ENCODE measurements at regions not wholly inside any gene's neighbourhood (a gene's known extent, or its start where the extent isn't known, plus 50 kb on each side); places are given as distances from the start of the nearest gene placed in this dataset.

DNA sequence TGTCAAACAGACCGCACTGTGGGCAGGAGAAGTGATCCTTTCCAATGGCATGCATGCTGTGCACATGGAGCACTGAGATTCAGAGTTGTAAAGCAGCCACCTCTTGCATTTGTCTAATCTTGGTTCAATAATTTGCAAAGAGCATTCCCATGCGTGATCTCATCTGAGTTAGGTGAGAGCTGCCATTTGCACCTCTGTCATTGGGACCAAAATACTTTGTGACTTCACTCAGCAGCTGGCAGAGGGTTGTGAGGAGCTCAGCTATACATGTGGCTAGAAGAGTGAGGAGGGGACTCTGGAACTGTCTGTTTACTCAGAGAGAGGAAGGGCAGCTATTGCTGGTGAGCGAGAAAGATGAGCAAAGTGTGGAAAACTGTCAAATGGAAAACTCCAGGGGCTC, 265.1 kb upstream of the TNP1 start:
- no peak for TF ChIP-seq GTF2F1 (IDR thresholded peaks at IDR 0.05; ENCODE audit: low read length)
- no peak for TF ChIP-seq KDM2A (CRISPR knock-in tag; IDR thresholded peaks at IDR 0.05; ENCODE audit: borderline replicate concordance, low read depth)
- TF ChIP-seq ZBTB42 (CRISPR knock-in tag; IDR thresholded peaks at IDR 0.05), result no peak
- no peak for TF ChIP-seq ZBTB1 (CRISPR knock-in tag; IDR thresholded peaks at IDR 0.05; ENCODE audit: borderline replicate concordance)
- TF ChIP-seq EHMT2 (IDR thresholded peaks at IDR 0.05; ENCODE audit: borderline replicate concordance, low read depth, low read length), result no peak
- no peak for TF ChIP-seq ZBTB34 (CRISPR knock-in tag; IDR thresholded peaks at IDR 0.05)
- TF ChIP-seq, protein P1, sequence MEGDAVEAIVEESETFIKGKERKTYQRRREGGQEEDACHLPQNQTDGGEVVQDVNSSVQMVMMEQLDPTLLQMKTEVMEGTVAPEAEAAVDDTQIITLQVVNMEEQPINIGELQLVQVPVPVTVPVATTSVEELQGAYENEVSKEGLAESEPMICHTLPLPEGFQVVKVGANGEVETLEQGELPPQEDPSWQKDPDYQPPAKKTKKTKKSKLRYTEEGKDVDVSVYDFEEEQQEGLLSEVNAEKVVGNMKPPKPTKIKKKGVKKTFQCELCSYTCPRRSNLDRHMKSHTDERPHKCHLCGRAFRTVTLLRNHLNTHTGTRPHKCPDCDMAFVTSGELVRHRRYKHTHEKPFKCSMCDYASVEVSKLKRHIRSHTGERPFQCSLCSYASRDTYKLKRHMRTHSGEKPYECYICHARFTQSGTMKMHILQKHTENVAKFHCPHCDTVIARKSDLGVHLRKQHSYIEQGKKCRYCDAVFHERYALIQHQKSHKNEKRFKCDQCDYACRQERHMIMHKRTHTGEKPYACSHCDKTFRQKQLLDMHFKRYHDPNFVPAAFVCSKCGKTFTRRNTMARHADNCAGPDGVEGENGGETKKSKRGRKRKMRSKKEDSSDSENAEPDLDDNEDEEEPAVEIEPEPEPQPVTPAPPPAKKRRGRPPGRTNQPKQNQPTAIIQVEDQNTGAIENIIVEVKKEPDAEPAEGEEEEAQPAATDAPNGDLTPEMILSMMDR (CRISPR knock-in tag; IDR thresholded peaks at IDR 0.05), result no peak
- TF ChIP-seq ZNF335 (CRISPR knock-in tag; IDR thresholded peaks at IDR 0.05), result no peak
- no peak for TF ChIP-seq ZNF317 (CRISPR knock-in tag; IDR thresholded peaks at IDR 0.05)
- TF ChIP-seq NPAS2 (CRISPR knock-in tag; IDR thresholded peaks at IDR 0.05; ENCODE audit: borderline replicate concordance), result no peak
- TF ChIP-seq PRDM4 (CRISPR knock-in tag; IDR thresholded peaks at IDR 0.05; ENCODE audit: borderline replicate concordance), result no peak
- no peak for TF ChIP-seq EP300 (IDR thresholded peaks at IDR 0.05; ENCODE audit: low read depth in 2 of 2, low read length in 2 of 2)
- no peak for TF ChIP-seq EP300 (CRISPR knock-in tag; IDR thresholded peaks at IDR 0.05; ENCODE audit: borderline replicate concordance)
- no peak for TF ChIP-seq ZNF280D (CRISPR knock-in tag; IDR thresholded peaks at IDR 0.05)
- TF ChIP-seq HNRNPK (IDR thresholded peaks at IDR 0.05; ENCODE audit: low read depth, low read length, poor library complexity, severe bottlenecking), result no peak
